H1 (cell line): ENCODE measurements at regions not wholly inside any gene's neighbourhood (a gene's known extent, or its start where the extent isn't known, plus 50 kb on each side); places are given as distances from the start of the nearest gene placed in this dataset.

Experiments used
- POLR2A ChIP-seq, 2 experiments: IDR thresholded peaks; 1 replicate in 1 of 2; 2 replicates in 1 of 2; pipeline ENCODE4 v1.6.1; 2011; ENCODE audit warnings: low read depth in 2 of 2, low read length in 2 of 2, mild to moderate bottlenecking in 2 of 2; ENCODE audit errors: control extremely low read depth in 1 of 2
- SIX5 ChIP-seq: IDR thresholded peaks from 2 replicates; pipeline ENCODE4 v1.6.1; 2011; ENCODE audit warnings: mild to moderate bottlenecking, low read depth, low read length
- TF ChIP-seq, protein P1 (sequence below): fragments of 300-600 bp; sonication (generic); IDR thresholded peaks from 2 replicates; pipeline ENCODE4 v1.7.1; 2012; ENCODE audit warnings: low read length, moderate library complexity, mild to moderate bottlenecking, inconsistent platforms; ENCODE audit not compliant: insufficient replicate concordance

DNA sequence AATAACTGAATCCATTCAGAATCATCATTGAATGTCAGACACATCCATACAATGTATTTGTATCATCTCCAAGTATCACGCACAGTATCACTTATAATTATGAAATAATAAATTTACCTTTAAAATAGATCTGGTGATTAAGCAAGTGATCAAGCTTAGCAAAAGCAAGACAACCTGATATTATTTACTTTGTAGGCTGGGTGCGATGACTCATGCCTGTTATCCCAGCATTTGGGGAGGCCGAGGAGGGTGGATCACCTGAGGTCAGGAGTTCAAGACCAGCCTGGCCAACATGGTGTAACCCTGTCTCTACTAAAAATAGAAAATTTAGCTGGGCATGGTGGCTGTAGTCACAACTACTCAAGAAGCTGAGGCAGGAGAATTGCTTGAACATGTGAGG, 421.0 kb upstream of the NETO1 start (continued):
- TF ChIP-seq, protein P1, sequence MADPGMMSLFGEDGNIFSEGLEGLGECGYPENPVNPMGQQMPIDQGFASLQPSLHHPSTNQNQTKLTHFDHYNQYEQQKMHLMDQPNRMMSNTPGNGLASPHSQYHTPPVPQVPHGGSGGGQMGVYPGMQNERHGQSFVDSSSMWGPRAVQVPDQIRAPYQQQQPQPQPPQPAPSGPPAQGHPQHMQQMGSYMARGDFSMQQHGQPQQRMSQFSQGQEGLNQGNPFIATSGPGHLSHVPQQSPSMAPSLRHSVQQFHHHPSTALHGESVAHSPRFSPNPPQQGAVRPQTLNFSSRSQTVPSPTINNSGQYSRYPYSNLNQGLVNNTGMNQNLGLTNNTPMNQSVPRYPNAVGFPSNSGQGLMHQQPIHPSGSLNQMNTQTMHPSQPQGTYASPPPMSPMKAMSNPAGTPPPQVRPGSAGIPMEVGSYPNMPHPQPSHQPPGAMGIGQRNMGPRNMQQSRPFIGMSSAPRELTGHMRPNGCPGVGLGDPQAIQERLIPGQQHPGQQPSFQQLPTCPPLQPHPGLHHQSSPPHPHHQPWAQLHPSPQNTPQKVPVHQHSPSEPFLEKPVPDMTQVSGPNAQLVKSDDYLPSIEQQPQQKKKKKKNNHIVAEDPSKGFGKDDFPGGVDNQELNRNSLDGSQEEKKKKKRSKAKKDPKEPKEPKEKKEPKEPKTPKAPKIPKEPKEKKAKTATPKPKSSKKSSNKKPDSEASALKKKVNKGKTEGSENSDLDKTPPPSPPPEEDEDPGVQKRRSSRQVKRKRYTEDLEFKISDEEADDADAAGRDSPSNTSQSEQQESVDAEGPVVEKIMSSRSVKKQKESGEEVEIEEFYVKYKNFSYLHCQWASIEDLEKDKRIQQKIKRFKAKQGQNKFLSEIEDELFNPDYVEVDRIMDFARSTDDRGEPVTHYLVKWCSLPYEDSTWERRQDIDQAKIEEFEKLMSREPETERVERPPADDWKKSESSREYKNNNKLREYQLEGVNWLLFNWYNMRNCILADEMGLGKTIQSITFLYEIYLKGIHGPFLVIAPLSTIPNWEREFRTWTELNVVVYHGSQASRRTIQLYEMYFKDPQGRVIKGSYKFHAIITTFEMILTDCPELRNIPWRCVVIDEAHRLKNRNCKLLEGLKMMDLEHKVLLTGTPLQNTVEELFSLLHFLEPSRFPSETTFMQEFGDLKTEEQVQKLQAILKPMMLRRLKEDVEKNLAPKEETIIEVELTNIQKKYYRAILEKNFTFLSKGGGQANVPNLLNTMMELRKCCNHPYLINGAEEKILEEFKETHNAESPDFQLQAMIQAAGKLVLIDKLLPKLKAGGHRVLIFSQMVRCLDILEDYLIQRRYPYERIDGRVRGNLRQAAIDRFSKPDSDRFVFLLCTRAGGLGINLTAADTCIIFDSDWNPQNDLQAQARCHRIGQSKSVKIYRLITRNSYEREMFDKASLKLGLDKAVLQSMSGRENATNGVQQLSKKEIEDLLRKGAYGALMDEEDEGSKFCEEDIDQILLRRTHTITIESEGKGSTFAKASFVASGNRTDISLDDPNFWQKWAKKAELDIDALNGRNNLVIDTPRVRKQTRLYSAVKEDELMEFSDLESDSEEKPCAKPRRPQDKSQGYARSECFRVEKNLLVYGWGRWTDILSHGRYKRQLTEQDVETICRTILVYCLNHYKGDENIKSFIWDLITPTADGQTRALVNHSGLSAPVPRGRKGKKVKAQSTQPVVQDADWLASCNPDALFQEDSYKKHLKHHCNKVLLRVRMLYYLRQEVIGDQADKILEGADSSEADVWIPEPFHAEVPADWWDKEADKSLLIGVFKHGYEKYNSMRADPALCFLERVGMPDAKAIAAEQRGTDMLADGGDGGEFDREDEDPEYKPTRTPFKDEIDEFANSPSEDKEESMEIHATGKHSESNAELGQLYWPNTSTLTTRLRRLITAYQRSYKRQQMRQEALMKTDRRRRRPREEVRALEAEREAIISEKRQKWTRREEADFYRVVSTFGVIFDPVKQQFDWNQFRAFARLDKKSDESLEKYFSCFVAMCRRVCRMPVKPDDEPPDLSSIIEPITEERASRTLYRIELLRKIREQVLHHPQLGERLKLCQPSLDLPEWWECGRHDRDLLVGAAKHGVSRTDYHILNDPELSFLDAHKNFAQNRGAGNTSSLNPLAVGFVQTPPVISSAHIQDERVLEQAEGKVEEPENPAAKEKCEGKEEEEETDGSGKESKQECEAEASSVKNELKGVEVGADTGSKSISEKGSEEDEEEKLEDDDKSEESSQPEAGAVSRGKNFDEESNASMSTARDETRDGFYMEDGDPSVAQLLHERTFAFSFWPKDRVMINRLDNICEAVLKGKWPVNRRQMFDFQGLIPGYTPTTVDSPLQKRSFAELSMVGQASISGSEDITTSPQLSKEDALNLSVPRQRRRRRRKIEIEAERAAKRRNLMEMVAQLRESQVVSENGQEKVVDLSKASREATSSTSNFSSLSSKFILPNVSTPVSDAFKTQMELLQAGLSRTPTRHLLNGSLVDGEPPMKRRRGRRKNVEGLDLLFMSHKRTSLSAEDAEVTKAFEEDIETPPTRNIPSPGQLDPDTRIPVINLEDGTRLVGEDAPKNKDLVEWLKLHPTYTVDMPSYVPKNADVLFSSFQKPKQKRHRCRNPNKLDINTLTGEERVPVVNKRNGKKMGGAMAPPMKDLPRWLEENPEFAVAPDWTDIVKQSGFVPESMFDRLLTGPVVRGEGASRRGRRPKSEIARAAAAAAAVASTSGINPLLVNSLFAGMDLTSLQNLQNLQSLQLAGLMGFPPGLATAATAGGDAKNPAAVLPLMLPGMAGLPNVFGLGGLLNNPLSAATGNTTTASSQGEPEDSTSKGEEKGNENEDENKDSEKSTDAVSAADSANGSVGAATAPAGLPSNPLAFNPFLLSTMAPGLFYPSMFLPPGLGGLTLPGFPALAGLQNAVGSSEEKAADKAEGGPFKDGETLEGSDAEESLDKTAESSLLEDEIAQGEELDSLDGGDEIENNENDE = no peak
- no peak for TF ChIP-seq SIX5
- no peak for TF ChIP-seq POLR2A (IDR thresholded peaks at IDR 0.05; ENCODE audit: control extremely low read depth in 1 of 2, low read depth in 2 of 2, low read length in 2 of 2)
